ENCODE measurements at regions not wholly inside any gene's neighbourhood (a gene's known extent, or its start where the extent isn't known, plus 50 kb on each side); places are given as distances from the start of the nearest gene placed in this dataset.

DNA sequence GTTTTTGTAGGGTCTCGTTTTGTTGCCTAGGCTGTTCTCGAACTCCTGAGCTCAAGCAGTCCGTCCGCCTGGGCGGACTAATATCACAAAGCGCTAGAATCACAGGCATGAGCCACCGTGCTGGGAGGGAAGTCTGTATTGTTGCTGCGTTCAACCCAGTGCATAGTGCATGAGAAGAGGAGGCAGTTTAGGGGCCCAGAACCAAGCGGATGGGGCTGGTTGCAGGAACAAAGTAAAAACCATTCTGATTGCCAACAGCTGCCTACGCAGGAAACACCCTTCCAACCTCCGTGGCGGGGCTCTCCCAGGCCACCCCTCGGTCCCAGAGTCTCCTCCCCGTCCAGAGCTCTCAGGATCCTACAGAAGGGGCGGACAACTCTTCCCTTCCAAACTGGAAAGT is 87.1 kb downstream of the ANXA2R start:
- no peak overlapping the region for H3K4me2 ChIP-seq (ENCODE audit: low read length, poor library complexity, severe bottlenecking)
- no peaks in the 10 kb centered on the region for H3K27me3 ChIP-seq (ENCODE audit: control insufficient read depth in 1 of 2, insufficient read depth in 1 of 2, low read length in 2 of 2)
- no peak overlapping the region for H3K4ac ChIP-seq (ENCODE audit: low read depth in 1 of 2, low read length in 2 of 2)
- no peak overlapping the region for H3K27ac ChIP-seq (ENCODE audit: low read length, poor library complexity, severe bottlenecking)
- H3K36me3 ChIP-seq (ENCODE audit: control insufficient read depth in 1 of 2, insufficient read depth in 2 of 2, low read depth in 1 of 2, low read length in 2 of 2) = peaks cover 0 to 17% of the 10 kb centered on the region in 2 experiments
- H2BK5ac ChIP-seq (ENCODE audit: low read depth, low read length, poor library complexity, severe bottlenecking) = no peak overlapping the region
- H3K4me1 ChIP-seq (ENCODE audit: control insufficient read depth, insufficient read depth, low read depth, low read length) = peaks cover 2% of the 10 kb centered on the region
- peak overlapping the region in 1 of 2 experiments; percentile 87 for H3K4me3 ChIP-seq (ENCODE audit: insufficient read depth in 1 of 2, low read depth in 1 of 2, low read length in 2 of 2)
- H3K18ac ChIP-seq (ENCODE audit: low read depth in 1 of 2, low read length in 2 of 2) = no peak overlapping the region
- no peaks in the 10 kb centered on the region for H3K79me1 ChIP-seq (replicated peaks; ENCODE audit: low read length, poor library complexity, severe bottlenecking)
- peak overlapping the region; percentile 96 for H3K9ac ChIP-seq (ENCODE audit: low read length)
- H4K91ac ChIP-seq (ENCODE audit: low read length) = no peak overlapping the region
- H2AK5ac ChIP-seq (ENCODE audit: low read length, severe bottlenecking) = no peak overlapping the region
- H4K8ac ChIP-seq (ENCODE audit: low read length) = no peak overlapping the region
- no peak overlapping the region for H2BK12ac ChIP-seq (ENCODE audit: low read length in 2 of 2)
- peak overlapping the region; percentile 41 for H2BK15ac ChIP-seq (ENCODE audit: low read depth, poor library complexity, severe bottlenecking)
- no peaks in the 10 kb centered on the region for H3K9me3 ChIP-seq (ENCODE audit: control insufficient read depth, low read length)
- DNase-seq = no peak
- 91% methylated on average over 15 of the region's 15 CpGs for WGBS
- H2AFZ ChIP-seq (ENCODE audit: low read depth, low read length) = no peak overlapping the region
- no peak overlapping the region for H3K14ac ChIP-seq (ENCODE audit: low read length in 2 of 2)
- no peak overlapping the region for H2BK120ac ChIP-seq (ENCODE audit: low read depth, low read length)
- no peak overlapping the region for H3K23ac ChIP-seq (ENCODE audit: low read length in 2 of 2)

DNA sequence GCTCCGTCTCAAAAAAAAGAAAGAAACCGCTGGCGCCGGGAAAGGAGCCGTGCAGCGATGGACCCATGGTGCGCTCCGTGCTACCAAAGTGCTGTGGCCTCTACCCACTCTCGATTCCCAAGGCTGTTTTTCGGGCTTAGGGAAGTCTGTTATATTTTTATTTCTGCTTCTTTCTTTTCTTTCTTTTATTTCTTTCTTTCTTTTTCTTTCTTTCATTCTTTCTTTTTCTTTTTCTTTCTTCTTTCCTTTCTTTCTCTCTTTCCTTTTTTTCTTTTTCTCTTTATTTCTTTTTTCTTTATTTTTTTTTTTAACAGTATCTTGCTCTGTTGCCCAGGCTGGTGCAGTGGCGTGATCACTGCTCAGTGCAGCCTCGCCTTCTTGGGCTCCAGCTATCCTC is 87.5 kb downstream of the ANXA2R start:
- Histone ChIP-seq H3K14ac (ENCODE audit: low read length in 2 of 2) (no peak overlapping the region), H2BK120ac (ENCODE audit: low read depth, low read length) (no peak overlapping the region), H3K27ac (ENCODE audit: low read length, poor library complexity, severe bottlenecking) (no peak overlapping the region), H2AK5ac (ENCODE audit: low read length, severe bottlenecking) (no peak overlapping the region), H3K4me2 (ENCODE audit: low read length, poor library complexity, severe bottlenecking) (no peak overlapping the region), H2BK15ac (ENCODE audit: low read depth, poor library complexity, severe bottlenecking) (no peak overlapping the region), H3K79me1 (replicated peaks; ENCODE audit: low read length, poor library complexity, severe bottlenecking) (no peaks in the 10 kb centered on the region), H3K27me3 (ENCODE audit: control insufficient read depth in 1 of 2, insufficient read depth in 1 of 2, low read length in 2 of 2) (no peaks in the 10 kb centered on the region), H3K9ac (ENCODE audit: low read length) (peak overlapping the region; percentile 96), H3K23ac (ENCODE audit: low read length in 2 of 2) (no peak overlapping the region), H3K4me1 (ENCODE audit: control insufficient read depth, insufficient read depth, low read depth, low read length) (peaks cover 2% of the 10 kb centered on the region), H3K4me3 (ENCODE audit: insufficient read depth in 1 of 2, low read depth in 1 of 2, low read length in 2 of 2) (peak overlapping the region in 1 of 2 experiments; percentile 87), H3K36me3 (ENCODE audit: control insufficient read depth in 1 of 2, insufficient read depth in 2 of 2, low read depth in 1 of 2, low read length in 2 of 2) (peaks cover 0 to 17% of the 10 kb centered on the region in 2 experiments), H3K4ac (ENCODE audit: low read depth in 1 of 2, low read length in 2 of 2) (no peak overlapping the region), H2AFZ (ENCODE audit: low read depth, low read length) (no peak overlapping the region), H4K91ac (ENCODE audit: low read length) (no peak overlapping the region), H2BK12ac (ENCODE audit: low read length in 2 of 2) (no peak overlapping the region), H3K9me3 (ENCODE audit: control insufficient read depth, low read length) (no peaks in the 10 kb centered on the region), H3K18ac (ENCODE audit: low read depth in 1 of 2, low read length in 2 of 2) (no peak overlapping the region), H4K8ac (ENCODE audit: low read length) (no peak overlapping the region), H2BK5ac (ENCODE audit: low read depth, low read length, poor library complexity, severe bottlenecking) (no peak overlapping the region)
- no peak for DNase-seq
- 98% methylated on average over 11 of the region's 12 CpGs for WGBS

DNA sequence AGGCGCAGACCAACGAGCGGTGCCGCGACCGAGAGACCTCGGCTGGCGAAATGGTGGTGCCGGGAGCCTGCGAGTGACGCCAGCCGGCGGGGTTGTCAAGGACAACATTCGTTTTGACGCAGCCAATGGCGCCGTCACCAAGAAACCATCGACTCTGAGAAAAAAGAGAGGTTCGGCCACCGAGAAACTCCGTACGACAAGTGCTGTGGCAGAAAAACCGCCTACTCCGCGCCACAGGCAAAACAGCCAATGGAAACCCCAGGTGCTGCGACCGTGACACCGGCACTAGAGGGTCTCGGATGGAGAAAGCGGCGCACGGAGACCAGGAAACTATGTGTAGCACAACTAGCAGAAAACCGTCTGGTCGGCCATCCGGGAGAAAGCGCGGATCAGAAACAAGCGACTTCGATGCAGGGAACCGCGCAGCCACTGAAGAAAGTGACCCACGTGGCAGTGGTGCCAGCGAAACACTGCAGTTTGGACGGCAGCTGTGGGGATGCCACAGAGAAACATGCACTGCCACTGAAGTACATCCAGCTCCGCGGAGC is 88.8 kb downstream of the ANXA2R start:
- peak overlapping the region; percentile 78 for H4K91ac ChIP-seq (ENCODE audit: low read length)
- H3K9ac ChIP-seq (ENCODE audit: low read length) = peak overlapping the region; percentile 96
- no peak for DNase-seq
- H3K4me1 ChIP-seq (ENCODE audit: control insufficient read depth, insufficient read depth, low read depth, low read length) = peaks cover 2% of the 10 kb centered on the region
- no peak overlapping the region for H3K14ac ChIP-seq (ENCODE audit: low read length in 2 of 2)
- no peak overlapping the region for H4K8ac ChIP-seq (ENCODE audit: low read length)
- H2BK15ac ChIP-seq (ENCODE audit: low read depth, poor library complexity, severe bottlenecking) = no peak overlapping the region
- H2AFZ ChIP-seq (ENCODE audit: low read depth, low read length) = no peak overlapping the region
- H3K27ac ChIP-seq (ENCODE audit: low read length, poor library complexity, severe bottlenecking) = no peak overlapping the region
- no peaks in the 10 kb centered on the region for H3K27me3 ChIP-seq (ENCODE audit: control insufficient read depth in 1 of 2, insufficient read depth in 1 of 2, low read length in 2 of 2)
- no peak overlapping the region for H2BK5ac ChIP-seq (ENCODE audit: low read depth, low read length, poor library complexity, severe bottlenecking)
- no peak overlapping the region for H3K4me2 ChIP-seq (ENCODE audit: low read length, poor library complexity, severe bottlenecking)
- peak overlapping the region in 1 of 2 experiments; percentile 83 for H2BK12ac ChIP-seq (ENCODE audit: low read length in 2 of 2)
- no peak overlapping the region for H3K23ac ChIP-seq (ENCODE audit: low read length in 2 of 2)
- peaks cover 0 to 17% of the 10 kb centered on the region in 2 experiments for H3K36me3 ChIP-seq (ENCODE audit: control insufficient read depth in 1 of 2, insufficient read depth in 2 of 2, low read depth in 1 of 2, low read length in 2 of 2)
- WGBS = 98% methylated on average over 46 of the region's 46 CpGs
- H3K4me3 ChIP-seq (ENCODE audit: insufficient read depth in 1 of 2, low read depth in 1 of 2, low read length in 2 of 2) = peak overlapping the region in 1 of 2 experiments; percentile 87
- no peak overlapping the region for H2AK5ac ChIP-seq (ENCODE audit: low read length, severe bottlenecking)
- H3K4ac ChIP-seq (ENCODE audit: low read depth in 1 of 2, low read length in 2 of 2) = peak overlapping the region in 1 of 2 experiments; percentile 9
- H3K9me3 ChIP-seq (ENCODE audit: control insufficient read depth, low read length) = no peaks in the 10 kb centered on the region
- no peak overlapping the region for H2BK120ac ChIP-seq (ENCODE audit: low read depth, low read length)
- H3K18ac ChIP-seq (ENCODE audit: low read depth in 1 of 2, low read length in 2 of 2) = peak overlapping the region; percentile 61 to 64
- no peaks in the 10 kb centered on the region for H3K79me1 ChIP-seq (replicated peaks; ENCODE audit: low read length, poor library complexity, severe bottlenecking)

DNA sequence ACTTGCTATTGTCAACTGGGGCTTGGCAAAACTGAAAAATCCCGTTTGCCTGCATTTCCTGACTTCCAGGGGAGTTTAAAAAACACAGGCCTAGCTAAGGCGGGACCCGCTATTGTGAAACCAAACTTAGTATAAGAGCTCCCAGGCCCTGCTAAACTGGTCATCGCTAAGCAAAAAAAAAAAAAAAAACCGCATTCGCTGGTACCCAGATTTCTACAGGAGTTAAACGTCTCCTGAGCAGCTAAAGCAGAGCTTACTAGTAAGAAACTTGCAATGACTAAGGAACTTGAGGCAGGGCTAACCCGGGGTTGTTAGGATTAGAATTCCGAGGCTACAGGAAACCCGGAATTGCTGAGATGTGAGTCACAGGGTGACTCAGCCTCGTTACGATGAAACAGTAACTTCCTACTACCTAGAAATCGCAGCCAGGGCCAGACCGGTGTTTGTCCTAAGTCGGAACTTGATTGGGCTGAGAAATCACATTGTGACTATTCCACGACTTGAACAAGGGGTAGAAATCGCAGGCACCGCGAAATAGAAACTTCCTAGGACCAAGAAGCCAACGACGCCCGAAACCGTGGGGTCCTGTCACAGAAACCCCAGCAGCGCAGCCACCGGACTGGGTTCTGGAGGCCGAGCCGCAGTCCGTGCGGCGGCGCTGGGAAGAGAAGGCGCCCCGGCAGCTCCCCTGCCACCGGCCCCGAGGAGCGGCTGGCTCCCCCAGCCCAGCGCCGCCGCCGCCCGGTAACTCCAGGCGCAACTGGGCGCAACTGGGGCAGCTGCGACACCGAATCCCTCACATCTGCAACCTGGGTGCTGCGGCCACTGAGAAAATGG is 89.4 kb downstream of the ANXA2R start:
- no peak overlapping the region for H2AK5ac ChIP-seq (ENCODE audit: low read length, severe bottlenecking)
- peak overlapping the region; percentile 21 for H2BK120ac ChIP-seq (ENCODE audit: low read depth, low read length)
- H3K9ac ChIP-seq (ENCODE audit: low read length) = peak overlapping the region; percentile 96
- H2AFZ ChIP-seq (ENCODE audit: low read depth, low read length) = no peak overlapping the region
- 76% methylated on average over 46 of the region's 46 CpGs for WGBS
- H3K4ac ChIP-seq (ENCODE audit: low read depth in 1 of 2, low read length in 2 of 2) = peak overlapping the region in 1 of 2 experiments; percentile 9
- peak overlapping the region in 1 of 2 experiments; percentile 87 for H3K4me3 ChIP-seq (ENCODE audit: insufficient read depth in 1 of 2, low read depth in 1 of 2, low read length in 2 of 2)
- H3K9me3 ChIP-seq (ENCODE audit: control insufficient read depth, low read length) = no peaks in the 10 kb centered on the region
- H3K79me1 ChIP-seq (replicated peaks; ENCODE audit: low read length, poor library complexity, severe bottlenecking) = no peaks in the 10 kb centered on the region
- peaks cover 2% of the 10 kb centered on the region for H3K4me1 ChIP-seq (ENCODE audit: control insufficient read depth, insufficient read depth, low read depth, low read length)
- H2BK5ac ChIP-seq (ENCODE audit: low read depth, low read length, poor library complexity, severe bottlenecking) = no peak overlapping the region
- H2BK15ac ChIP-seq (ENCODE audit: low read depth, poor library complexity, severe bottlenecking) = peak overlapping the region; percentile 77
- peaks cover 0 to 17% of the 10 kb centered on the region in 2 experiments for H3K36me3 ChIP-seq (ENCODE audit: control insufficient read depth in 1 of 2, insufficient read depth in 2 of 2, low read depth in 1 of 2, low read length in 2 of 2)
- peak overlapping the region; percentile 14 for H4K91ac ChIP-seq (ENCODE audit: low read length)
- no peaks in the 10 kb centered on the region for H3K27me3 ChIP-seq (ENCODE audit: control insufficient read depth in 1 of 2, insufficient read depth in 1 of 2, low read length in 2 of 2)
- H3K27ac ChIP-seq (ENCODE audit: low read length, poor library complexity, severe bottlenecking) = peak overlapping the region; percentile 84
- H3K23ac ChIP-seq (ENCODE audit: low read length in 2 of 2) = no peak overlapping the region
- H3K14ac ChIP-seq (ENCODE audit: low read length in 2 of 2) = no peak overlapping the region
- peak; percentile 96 for DNase-seq
- peak overlapping the region; percentile 67 for H4K8ac ChIP-seq (ENCODE audit: low read length)
- H2BK12ac ChIP-seq (ENCODE audit: low read length in 2 of 2) = peak overlapping the region; percentile 42 to 83
- peak overlapping the region; percentile 61 to 64 for H3K18ac ChIP-seq (ENCODE audit: low read depth in 1 of 2, low read length in 2 of 2)
- no peak overlapping the region for H3K4me2 ChIP-seq (ENCODE audit: low read length, poor library complexity, severe bottlenecking)

Data from mesenchymal stem cell (in vitro differentiated cells and primary cell).